Esophagus muscularis mucosa (tissue), 4 donors: ENCODE measurements at regions not wholly inside any gene's neighbourhood (a gene's known extent, or its start where the extent isn't known, plus 50 kb on each side); places are given as distances from the start of the nearest gene placed in this dataset.

Experiments used
- EP300 ChIP-seq: sonication (generic); formaldehyde crosslinking; IDR thresholded peaks from one replicate; pipeline ENCODE4 v1.6.1; 2017; ENCODE audit warnings: antibody characterized with exemption
- POLR2A ChIP-seq: fragments of 450-650 bp; IDR thresholded peaks from one replicate; pipeline ENCODE4 v1.6.1; 2017; ENCODE audit warnings: antibody characterized with exemption, moderate library complexity, mild to moderate bottlenecking, low read depth
- POLR2AphosphoS5 ChIP-seq, 2 donors: sonication (generic); formaldehyde crosslinking; IDR thresholded peaks; one replicate each; pipeline ENCODE4 v1.6.1; 2017; ENCODE audit warnings: antibody characterized with exemption in 2 of 2
- TF ChIP-seq, protein P1 (sequence below), 3 experiments: fragments of 200-600 bp in 2 of 3; fragments of 450-650 bp in 1 of 3; sonication (generic) in 2 of 3; IDR thresholded peaks; one replicate each; pipeline ENCODE4 v1.5.1; 2017 to 2019; ENCODE audit warnings: antibody characterized with exemption in 3 of 3, mild to moderate bottlenecking in 2 of 3, moderate library complexity in 1 of 3

DNA sequence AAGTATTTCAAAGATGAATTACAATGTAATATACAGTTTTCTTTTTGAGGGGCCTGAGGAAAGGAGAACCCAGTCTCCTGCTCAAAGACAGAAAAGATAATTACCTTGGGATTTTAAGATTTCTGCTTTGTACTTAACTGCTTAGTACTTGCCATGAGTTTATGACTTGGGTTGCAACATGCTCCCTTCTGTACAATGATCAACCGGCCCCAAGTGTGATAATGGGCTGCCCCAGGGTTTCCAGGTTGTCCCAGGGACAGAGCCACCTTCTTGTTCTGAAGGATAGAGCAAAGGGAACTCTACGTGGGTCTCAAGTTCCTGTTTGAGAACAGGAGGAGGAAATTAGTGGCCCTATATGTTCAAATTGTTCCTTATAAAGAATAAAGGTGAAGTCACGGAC is 104.8 kb downstream of the ABHD5 start:
- TF ChIP-seq POLR2A (no peak), EP300 (no peak), POLR2AphosphoS5 (IDR thresholded peaks at IDR 0.05) (no peak)
- TF ChIP-seq, protein P1, sequence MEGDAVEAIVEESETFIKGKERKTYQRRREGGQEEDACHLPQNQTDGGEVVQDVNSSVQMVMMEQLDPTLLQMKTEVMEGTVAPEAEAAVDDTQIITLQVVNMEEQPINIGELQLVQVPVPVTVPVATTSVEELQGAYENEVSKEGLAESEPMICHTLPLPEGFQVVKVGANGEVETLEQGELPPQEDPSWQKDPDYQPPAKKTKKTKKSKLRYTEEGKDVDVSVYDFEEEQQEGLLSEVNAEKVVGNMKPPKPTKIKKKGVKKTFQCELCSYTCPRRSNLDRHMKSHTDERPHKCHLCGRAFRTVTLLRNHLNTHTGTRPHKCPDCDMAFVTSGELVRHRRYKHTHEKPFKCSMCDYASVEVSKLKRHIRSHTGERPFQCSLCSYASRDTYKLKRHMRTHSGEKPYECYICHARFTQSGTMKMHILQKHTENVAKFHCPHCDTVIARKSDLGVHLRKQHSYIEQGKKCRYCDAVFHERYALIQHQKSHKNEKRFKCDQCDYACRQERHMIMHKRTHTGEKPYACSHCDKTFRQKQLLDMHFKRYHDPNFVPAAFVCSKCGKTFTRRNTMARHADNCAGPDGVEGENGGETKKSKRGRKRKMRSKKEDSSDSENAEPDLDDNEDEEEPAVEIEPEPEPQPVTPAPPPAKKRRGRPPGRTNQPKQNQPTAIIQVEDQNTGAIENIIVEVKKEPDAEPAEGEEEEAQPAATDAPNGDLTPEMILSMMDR (IDR thresholded peaks at IDR 0.05): no peak
